Vagina (tissue), 2 donors: ENCODE measurements at regions not wholly inside any gene's neighbourhood (a gene's known extent, or its start where the extent isn't known, plus 50 kb on each side); places are given as distances from the start of the nearest gene placed in this dataset.

ENCODE experiments used
- DNase-seq, 2 donors: peaks; one replicate each; pipeline ENCODE4 v3.0.0-alpha.2; 2017; ENCODE audit errors: extremely low spot score in 2 of 2
- H3K27ac ChIP-seq: fragments of 200-600 bp; sonication (generic); one replicate; pipeline ENCODE4 v1.5.1; 2019
- H3K27me3 ChIP-seq: fragments of 200-600 bp; sonication (generic); one replicate; pipeline ENCODE4 v1.5.1; 2019
- H3K36me3 ChIP-seq, 2 donors: fragments of 200-600 bp; sonication (generic); one replicate each; pipeline ENCODE4 v1.5.1; 2017 to 2019
- H3K4me1 ChIP-seq: fragments of 200-600 bp; sonication (generic); one replicate; pipeline ENCODE4 v1.5.1; 2019
- H3K4me3 ChIP-seq, 2 donors: fragments of 200-600 bp; sonication (generic); 1 replicate in 1 of 2; 2 replicates in 1 of 2; pipeline ENCODE4 v1.5.1; 2016 to 2019
- H3K9me3 ChIP-seq: fragments of 200-600 bp; sonication (generic); one replicate; pipeline ENCODE4 v1.5.1; 2019
- CTCF ChIP-seq, 3 experiments: fragments of 450-650 bp in 2 of 3; fragments of 200-600 bp in 1 of 3; sonication (generic) in 1 of 3; IDR thresholded peaks; one replicate each; pipeline ENCODE4 v1.5.1; 2017 to 2019; ENCODE audit warnings: antibody characterized with exemption in 3 of 3, mild to moderate bottlenecking in 2 of 3, moderate library complexity in 2 of 3
- POLR2A ChIP-seq, 2 donors: fragments of 450-650 bp; IDR thresholded peaks; one replicate each; pipeline ENCODE4 v1.6.1; 2017; ENCODE audit warnings: antibody characterized with exemption in 2 of 2, mild to moderate bottlenecking in 2 of 2, moderate library complexity in 2 of 2
- POLR2AphosphoS5 ChIP-seq, 2 donors: sonication (generic); formaldehyde crosslinking; IDR thresholded peaks; one replicate each; pipeline ENCODE4 v1.9.0; 2017; ENCODE audit warnings: antibody characterized with exemption in 2 of 2, mild to moderate bottlenecking in 2 of 2, low read depth in 1 of 2; ENCODE audit not compliant: insufficient read depth in 1 of 2
- intact Hi-C: fragments of 100-400 bp; cut with DNase I; formaldehyde crosslinking; loops from one replicate; pipeline ENCODE4 v1.15.1; 2023

- intact Hi-C loops, result no loop called here
- Histone ChIP-seq H3K9me3 (no peaks in the 10 kb centered on the region), H3K4me3 (no peak overlapping the region), H3K27ac (no peak overlapping the region), H3K4me1 (no peaks in the 10 kb centered on the region), H3K27me3 (no peaks in the 10 kb centered on the region), H3K36me3 (no peaks in the 10 kb centered on the region)
- TF ChIP-seq POLR2A (IDR thresholded peaks at IDR 0.05) (no peak), CTCF (IDR thresholded peaks at IDR 0.05) (no peak), POLR2AphosphoS5 (IDR thresholded peaks at IDR 0.05; ENCODE audit: insufficient read depth in 1 of 2, low read depth in 1 of 2) (no peak)
- DNase-seq, result no peak
Measured at GRCh38 chr3:190222916-190223315, 99.3 kb downstream of the CLDN1 start.

- H3K4me1 ChIP-seq, result no peaks in the 10 kb centered on the region
- no peak for DNase-seq
- intact Hi-C loops, result no loop called here
- no peak overlapping the region for H3K27ac ChIP-seq
- no peak overlapping the region for H3K4me3 ChIP-seq
- no peaks in the 10 kb centered on the region for H3K9me3 ChIP-seq
- no peaks in the 10 kb centered on the region for H3K36me3 ChIP-seq
- no peaks in the 10 kb centered on the region for H3K27me3 ChIP-seq
- no peak for TF ChIP-seq CTCF (IDR thresholded peaks at IDR 0.05)
- TF ChIP-seq POLR2A (IDR thresholded peaks at IDR 0.05), result no peak
- TF ChIP-seq POLR2AphosphoS5 (IDR thresholded peaks at IDR 0.05; ENCODE audit: insufficient read depth in 1 of 2, low read depth in 1 of 2), result no peak
Measured at GRCh38 chr3:190222360-190222759, 99.9 kb downstream of the CLDN1 start.

GRCh38 chr3:190220362-190220761, 99.7 kb upstream of the P3H2 start:
- no peak for DNase-seq
- no peak for TF ChIP-seq POLR2AphosphoS5 (IDR thresholded peaks at IDR 0.05; ENCODE audit: insufficient read depth in 1 of 2, low read depth in 1 of 2)
- no peak for TF ChIP-seq POLR2A (IDR thresholded peaks at IDR 0.05)
- TF ChIP-seq CTCF (IDR thresholded peaks at IDR 0.05), result no peak
- intact Hi-C loops, result no loop called here
- H3K4me3 ChIP-seq, result no peak overlapping the region
- no peak overlapping the region for H3K27ac ChIP-seq
- no peaks in the 10 kb centered on the region for H3K27me3 ChIP-seq
- no peaks in the 10 kb centered on the region for H3K4me1 ChIP-seq
- no peaks in the 10 kb centered on the region for H3K36me3 ChIP-seq
- no peaks in the 10 kb centered on the region for H3K9me3 ChIP-seq

GRCh38 chr3:190217081-190217480, 96.4 kb upstream of the P3H2 start:
- Histone ChIP-seq H3K4me3 (no peak overlapping the region), H3K27ac (no peak overlapping the region), H3K36me3 (no peaks in the 10 kb centered on the region), H3K4me1 (no peaks in the 10 kb centered on the region), H3K9me3 (no peaks in the 10 kb centered on the region), H3K27me3 (no peaks in the 10 kb centered on the region)
- intact Hi-C loops, result no loop called here
- no peak for TF ChIP-seq POLR2AphosphoS5 (IDR thresholded peaks at IDR 0.05; ENCODE audit: insufficient read depth in 1 of 2, low read depth in 1 of 2)
- TF ChIP-seq CTCF (IDR thresholded peaks at IDR 0.05), result no peak
- no peak for TF ChIP-seq POLR2A (IDR thresholded peaks at IDR 0.05)
- no peak for DNase-seq

- Histone ChIP-seq H3K36me3 (no peaks in the 10 kb centered on the region), H3K9me3 (no peaks in the 10 kb centered on the region), H3K4me3 (no peak overlapping the region), H3K4me1 (no peaks in the 10 kb centered on the region), H3K27me3 (no peaks in the 10 kb centered on the region), H3K27ac (no peak overlapping the region)
- DNase-seq, result no peak
- intact Hi-C loops, result no loop called here
- TF ChIP-seq CTCF (IDR thresholded peaks at IDR 0.05) (no peak), POLR2A (IDR thresholded peaks at IDR 0.05) (no peak), POLR2AphosphoS5 (IDR thresholded peaks at IDR 0.05; ENCODE audit: insufficient read depth in 1 of 2, low read depth in 1 of 2) (no peak)
Measured at GRCh38 chr3:190213727-190214126, 93.0 kb upstream of the P3H2 start.
